ENCODE measurements at regions not wholly inside any gene's neighbourhood (a gene's known extent, or its start where the extent isn't known, plus 50 kb on each side); places are given as distances from the start of the nearest gene placed in this dataset.

- Histone ChIP-seq H3K36me3 (ENCODE audit: insufficient read depth, low read length) (no peaks in the 10 kb centered on the region), H2AFZ (ENCODE audit: low read depth, low read length) (no peak overlapping the region), H3K9ac (ENCODE audit: low read length) (no peak overlapping the region), H3K4me2 (ENCODE audit: low read length) (no peak overlapping the region), H3K79me2 (replicated peaks; ENCODE audit: insufficient read depth, low read length) (no peaks in the 10 kb centered on the region), H4K20me1 (ENCODE audit: insufficient read depth) (no peaks in the 10 kb centered on the region), H3F3A (ENCODE audit: insufficient read depth, low read length, poor library complexity, severe bottlenecking) (no peaks in the 10 kb centered on the region), H3K27ac (ENCODE audit: low read length) (no peak overlapping the region), H3K9me3 (ENCODE audit: low read length) (no peaks in the 10 kb centered on the region), H3K4me3 (ENCODE audit: low read length) (no peak overlapping the region), H3K27me3 (ENCODE audit: insufficient read depth, low read depth, low read length) (no peaks in the 10 kb centered on the region), H3K9me2 (ENCODE audit: insufficient read depth, low read length) (no peaks in the 10 kb centered on the region)
- TF ChIP-seq EZH2 (IDR thresholded peaks at IDR 0.05; ENCODE audit: borderline replicate concordance, insufficient read depth, low read length, poor library complexity, severe bottlenecking) (no peak), EP300 (conservative IDR thresholded peaks at IDR 0.05; ENCODE audit: poor library complexity, severe bottlenecking) (no peak), SMC3 (conservative IDR thresholded peaks at IDR 0.05; ENCODE audit: poor library complexity) (no peak), RAD21 (conservative IDR thresholded peaks at IDR 0.05) (no peak), MXI1 (conservative IDR thresholded peaks at IDR 0.05; ENCODE audit: poor library complexity, severe bottlenecking) (no peak), POLR2AphosphoS5 (IDR thresholded peaks at IDR 0.05) (no peak), TAF1 (IDR thresholded peaks at IDR 0.05; ENCODE audit: low read depth) (no peak)
- TF ChIP-seq, protein P1, sequence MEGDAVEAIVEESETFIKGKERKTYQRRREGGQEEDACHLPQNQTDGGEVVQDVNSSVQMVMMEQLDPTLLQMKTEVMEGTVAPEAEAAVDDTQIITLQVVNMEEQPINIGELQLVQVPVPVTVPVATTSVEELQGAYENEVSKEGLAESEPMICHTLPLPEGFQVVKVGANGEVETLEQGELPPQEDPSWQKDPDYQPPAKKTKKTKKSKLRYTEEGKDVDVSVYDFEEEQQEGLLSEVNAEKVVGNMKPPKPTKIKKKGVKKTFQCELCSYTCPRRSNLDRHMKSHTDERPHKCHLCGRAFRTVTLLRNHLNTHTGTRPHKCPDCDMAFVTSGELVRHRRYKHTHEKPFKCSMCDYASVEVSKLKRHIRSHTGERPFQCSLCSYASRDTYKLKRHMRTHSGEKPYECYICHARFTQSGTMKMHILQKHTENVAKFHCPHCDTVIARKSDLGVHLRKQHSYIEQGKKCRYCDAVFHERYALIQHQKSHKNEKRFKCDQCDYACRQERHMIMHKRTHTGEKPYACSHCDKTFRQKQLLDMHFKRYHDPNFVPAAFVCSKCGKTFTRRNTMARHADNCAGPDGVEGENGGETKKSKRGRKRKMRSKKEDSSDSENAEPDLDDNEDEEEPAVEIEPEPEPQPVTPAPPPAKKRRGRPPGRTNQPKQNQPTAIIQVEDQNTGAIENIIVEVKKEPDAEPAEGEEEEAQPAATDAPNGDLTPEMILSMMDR (IDR thresholded peaks at IDR 0.05; ENCODE audit: poor library complexity, severe bottlenecking) = no peak
- TF ChIP-seq, protein P2, sequence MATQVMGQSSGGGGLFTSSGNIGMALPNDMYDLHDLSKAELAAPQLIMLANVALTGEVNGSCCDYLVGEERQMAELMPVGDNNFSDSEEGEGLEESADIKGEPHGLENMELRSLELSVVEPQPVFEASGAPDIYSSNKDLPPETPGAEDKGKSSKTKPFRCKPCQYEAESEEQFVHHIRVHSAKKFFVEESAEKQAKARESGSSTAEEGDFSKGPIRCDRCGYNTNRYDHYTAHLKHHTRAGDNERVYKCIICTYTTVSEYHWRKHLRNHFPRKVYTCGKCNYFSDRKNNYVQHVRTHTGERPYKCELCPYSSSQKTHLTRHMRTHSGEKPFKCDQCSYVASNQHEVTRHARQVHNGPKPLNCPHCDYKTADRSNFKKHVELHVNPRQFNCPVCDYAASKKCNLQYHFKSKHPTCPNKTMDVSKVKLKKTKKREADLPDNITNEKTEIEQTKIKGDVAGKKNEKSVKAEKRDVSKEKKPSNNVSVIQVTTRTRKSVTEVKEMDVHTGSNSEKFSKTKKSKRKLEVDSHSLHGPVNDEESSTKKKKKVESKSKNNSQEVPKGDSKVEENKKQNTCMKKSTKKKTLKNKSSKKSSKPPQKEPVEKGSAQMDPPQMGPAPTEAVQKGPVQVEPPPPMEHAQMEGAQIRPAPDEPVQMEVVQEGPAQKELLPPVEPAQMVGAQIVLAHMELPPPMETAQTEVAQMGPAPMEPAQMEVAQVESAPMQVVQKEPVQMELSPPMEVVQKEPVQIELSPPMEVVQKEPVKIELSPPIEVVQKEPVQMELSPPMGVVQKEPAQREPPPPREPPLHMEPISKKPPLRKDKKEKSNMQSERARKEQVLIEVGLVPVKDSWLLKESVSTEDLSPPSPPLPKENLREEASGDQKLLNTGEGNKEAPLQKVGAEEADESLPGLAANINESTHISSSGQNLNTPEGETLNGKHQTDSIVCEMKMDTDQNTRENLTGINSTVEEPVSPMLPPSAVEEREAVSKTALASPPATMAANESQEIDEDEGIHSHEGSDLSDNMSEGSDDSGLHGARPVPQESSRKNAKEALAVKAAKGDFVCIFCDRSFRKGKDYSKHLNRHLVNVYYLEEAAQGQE (IDR thresholded peaks at IDR 0.05; ENCODE audit: borderline replicate concordance) = no peak
Observed at GRCh38 chr2:16069933-16070647, 129.7 kb downstream of the MYCN start.

DNA sequence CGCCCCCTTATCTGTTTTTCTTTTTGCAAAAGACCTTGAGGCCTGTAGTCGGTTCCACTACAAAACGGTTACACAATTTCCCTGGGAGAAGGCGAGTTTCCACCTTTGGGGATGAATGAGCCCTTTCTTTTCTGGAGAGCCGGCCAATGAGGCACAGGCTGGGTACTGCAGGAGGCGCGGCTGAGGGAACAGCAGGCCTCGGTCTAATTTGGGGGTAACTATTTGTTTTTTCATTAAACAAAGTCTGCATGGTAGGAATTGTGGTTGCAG lies 129.2 kb downstream of the MYCN start:
- Histone ChIP-seq H2AFZ (ENCODE audit: low read depth, low read length) (no peak overlapping the region), H3K4me2 (ENCODE audit: low read length) (no peak overlapping the region), H3K4me3 (ENCODE audit: low read length) (no peak overlapping the region), H3K9me2 (ENCODE audit: insufficient read depth, low read length) (no peaks in the 10 kb centered on the region), H3K27me3 (ENCODE audit: insufficient read depth, low read depth, low read length) (no peaks in the 10 kb centered on the region), H3K9ac (ENCODE audit: low read length) (no peak overlapping the region), H3K36me3 (ENCODE audit: insufficient read depth, low read length) (no peaks in the 10 kb centered on the region), H3K9me3 (ENCODE audit: low read length) (no peaks in the 10 kb centered on the region), H3K27ac (ENCODE audit: low read length) (no peak overlapping the region), H3F3A (ENCODE audit: insufficient read depth, low read length, poor library complexity, severe bottlenecking) (no peaks in the 10 kb centered on the region), H3K79me2 (replicated peaks; ENCODE audit: insufficient read depth, low read length) (no peaks in the 10 kb centered on the region), H4K20me1 (ENCODE audit: insufficient read depth) (no peaks in the 10 kb centered on the region)
- TF ChIP-seq, protein P1 (IDR thresholded peaks at IDR 0.05; ENCODE audit: poor library complexity, severe bottlenecking) = no peak
- TF ChIP-seq EZH2 (IDR thresholded peaks at IDR 0.05; ENCODE audit: borderline replicate concordance, insufficient read depth, low read length, poor library complexity, severe bottlenecking) (no peak), EP300 (conservative IDR thresholded peaks at IDR 0.05; ENCODE audit: poor library complexity, severe bottlenecking) (no peak), SMC3 (conservative IDR thresholded peaks at IDR 0.05; ENCODE audit: poor library complexity) (no peak), MXI1 (conservative IDR thresholded peaks at IDR 0.05; ENCODE audit: poor library complexity, severe bottlenecking) (no peak), TAF1 (IDR thresholded peaks at IDR 0.05; ENCODE audit: low read depth) (no peak), RAD21 (conservative IDR thresholded peaks at IDR 0.05) (no peak), POLR2AphosphoS5 (IDR thresholded peaks at IDR 0.05) (no peak)
